ENCODE measurements at regions not wholly inside any gene's neighbourhood (a gene's known extent, or its start where the extent isn't known, plus 50 kb on each side); places are given as distances from the start of the nearest gene placed in this dataset.

DNA sequence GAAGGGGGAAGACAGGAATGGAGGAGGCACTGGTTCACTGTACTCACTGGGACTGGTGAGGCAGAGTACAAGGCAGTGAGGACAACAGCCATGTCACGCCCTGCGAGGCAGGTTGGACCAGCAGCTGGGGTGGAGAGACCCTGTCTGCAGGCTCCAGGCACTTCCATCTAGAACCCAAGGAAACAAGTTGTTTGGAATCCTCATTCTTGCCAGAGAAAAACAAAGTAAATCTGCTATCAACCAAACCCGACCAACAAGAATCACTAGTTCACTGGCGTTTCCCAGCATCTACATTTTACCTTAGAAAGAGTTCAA, 98.5 kb upstream of the CDYL start:
- Histone ChIP-seq H3K36me3 (no peaks in the 10 kb centered on the region), H3K27me3 (no peaks in the 10 kb centered on the region), H3K27ac (replicated peaks in 1 of 4) (no peak overlapping the region), H3K4me1 (no peaks in the 10 kb centered on the region), H3K9me3 (no peaks in the 10 kb centered on the region), H3K4me3 (no peak overlapping the region)
- TF ChIP-seq POLR2A (IDR thresholded peaks at IDR 0.05; ENCODE audit: low read depth) (no peak), POLR2AphosphoS5 (IDR thresholded peaks at IDR 0.05) (no peak), EP300 (IDR thresholded peaks at IDR 0.05) (no peak)
- TF ChIP-seq, protein P1, sequence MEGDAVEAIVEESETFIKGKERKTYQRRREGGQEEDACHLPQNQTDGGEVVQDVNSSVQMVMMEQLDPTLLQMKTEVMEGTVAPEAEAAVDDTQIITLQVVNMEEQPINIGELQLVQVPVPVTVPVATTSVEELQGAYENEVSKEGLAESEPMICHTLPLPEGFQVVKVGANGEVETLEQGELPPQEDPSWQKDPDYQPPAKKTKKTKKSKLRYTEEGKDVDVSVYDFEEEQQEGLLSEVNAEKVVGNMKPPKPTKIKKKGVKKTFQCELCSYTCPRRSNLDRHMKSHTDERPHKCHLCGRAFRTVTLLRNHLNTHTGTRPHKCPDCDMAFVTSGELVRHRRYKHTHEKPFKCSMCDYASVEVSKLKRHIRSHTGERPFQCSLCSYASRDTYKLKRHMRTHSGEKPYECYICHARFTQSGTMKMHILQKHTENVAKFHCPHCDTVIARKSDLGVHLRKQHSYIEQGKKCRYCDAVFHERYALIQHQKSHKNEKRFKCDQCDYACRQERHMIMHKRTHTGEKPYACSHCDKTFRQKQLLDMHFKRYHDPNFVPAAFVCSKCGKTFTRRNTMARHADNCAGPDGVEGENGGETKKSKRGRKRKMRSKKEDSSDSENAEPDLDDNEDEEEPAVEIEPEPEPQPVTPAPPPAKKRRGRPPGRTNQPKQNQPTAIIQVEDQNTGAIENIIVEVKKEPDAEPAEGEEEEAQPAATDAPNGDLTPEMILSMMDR (IDR thresholded peaks at IDR 0.05), result no peak
- intact Hi-C loops (cut with DNase I), result no loop called here
- WGBS, result 71% methylated on average over 4 of the region's 4 CpGs
- DNase-seq (ENCODE audit: extremely low spot score), result peak; percentile 68

DNA sequence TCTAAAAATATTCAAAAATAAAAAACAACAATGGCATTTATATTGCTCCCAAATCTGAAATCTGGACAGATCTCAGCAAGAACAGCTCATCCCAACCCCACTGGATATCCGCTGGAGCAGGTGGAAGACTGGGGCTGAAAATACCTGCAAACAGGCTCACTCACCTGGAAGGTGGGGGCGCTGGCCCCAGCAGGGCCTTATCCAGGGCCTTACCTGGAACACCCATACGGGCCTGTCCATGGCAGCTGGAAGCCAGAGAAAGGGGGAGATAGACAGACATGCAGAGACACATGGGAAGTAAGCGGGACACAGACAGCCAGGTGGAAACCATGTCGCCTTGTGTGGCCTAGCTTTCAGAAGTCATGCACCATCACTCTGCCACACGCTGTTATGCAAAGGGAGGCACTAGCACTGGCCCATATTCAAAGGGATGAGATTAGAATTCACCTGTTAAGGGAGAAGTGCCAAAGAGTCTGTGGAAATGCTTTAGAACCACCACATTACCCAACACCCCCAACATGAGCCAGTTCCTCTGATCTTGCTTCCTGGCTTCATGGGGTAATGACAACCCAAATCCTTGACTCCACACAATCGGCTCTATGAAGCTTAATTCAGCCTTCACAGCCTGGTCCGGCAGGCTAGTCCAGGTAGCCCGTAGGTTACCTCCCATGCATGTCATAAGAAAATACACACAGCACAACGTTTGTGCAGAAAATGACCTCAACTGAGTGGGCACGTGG, 99.0 kb upstream of the CDYL start:
- WGBS, result 87% methylated on average over 11 of the region's 11 CpGs

DNA sequence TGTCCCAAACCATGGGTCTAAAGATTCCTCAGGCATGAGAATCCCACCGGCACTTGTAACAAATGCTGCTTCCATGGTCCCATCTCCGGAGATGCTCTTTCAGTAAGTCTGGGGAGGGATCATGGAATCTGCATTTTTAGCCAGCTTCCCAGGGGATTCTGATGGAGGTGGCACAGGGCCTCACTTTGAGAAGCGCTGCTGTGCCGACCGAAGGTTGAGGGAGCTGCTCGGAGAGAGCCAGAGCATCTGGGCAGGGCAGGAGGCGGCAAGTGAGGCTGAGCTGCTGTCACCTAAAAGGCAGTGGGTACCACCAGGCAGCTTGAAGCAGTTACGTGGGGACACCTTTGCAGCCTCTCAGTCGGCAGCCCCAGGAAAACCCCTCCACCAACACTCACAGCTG, 100.2 kb upstream of the CDYL start:
- 87% methylated on average over 8 of the region's 9 CpGs for WGBS
- H3K4me1 ChIP-seq, result no peaks in the 10 kb centered on the region
- no peaks in the 10 kb centered on the region for H3K36me3 ChIP-seq
- no peaks in the 10 kb centered on the region for H3K27me3 ChIP-seq
- no peaks in the 10 kb centered on the region for H3K9me3 ChIP-seq
- no peak overlapping the region for H3K4me3 ChIP-seq
- no peak overlapping the region for H3K27ac ChIP-seq (replicated peaks in 1 of 4)
- DNase-seq (ENCODE audit: extremely low spot score), result no peak
- intact Hi-C loops (cut with DNase I), result no loop called here
- TF ChIP-seq POLR2AphosphoS5 (IDR thresholded peaks at IDR 0.05) (no peak), EP300 (IDR thresholded peaks at IDR 0.05) (no peak), POLR2A (IDR thresholded peaks at IDR 0.05; ENCODE audit: low read depth) (no peak)
- TF ChIP-seq, protein P1 (IDR thresholded peaks at IDR 0.05), result no peak

More for the DNA sequence above, 99.0 kb upstream of the CDYL start:
- Histone ChIP-seq H3K36me3 (no peaks in the 10 kb centered on the region), H3K4me3 (no peak overlapping the region), H3K4me1 (no peaks in the 10 kb centered on the region), H3K9me3 (no peaks in the 10 kb centered on the region), H3K27me3 (no peaks in the 10 kb centered on the region), H3K27ac (replicated peaks in 1 of 4) (no peak overlapping the region)
- intact Hi-C loops (cut with DNase I), result no loop called here
- DNase-seq (ENCODE audit: extremely low spot score), result no peak
- no peak for TF ChIP-seq POLR2AphosphoS5 (IDR thresholded peaks at IDR 0.05)
- TF ChIP-seq, protein P1 (IDR thresholded peaks at IDR 0.05), result no peak
- no peak for TF ChIP-seq EP300 (IDR thresholded peaks at IDR 0.05)
- no peak for TF ChIP-seq POLR2A (IDR thresholded peaks at IDR 0.05; ENCODE audit: low read depth)

DNA sequence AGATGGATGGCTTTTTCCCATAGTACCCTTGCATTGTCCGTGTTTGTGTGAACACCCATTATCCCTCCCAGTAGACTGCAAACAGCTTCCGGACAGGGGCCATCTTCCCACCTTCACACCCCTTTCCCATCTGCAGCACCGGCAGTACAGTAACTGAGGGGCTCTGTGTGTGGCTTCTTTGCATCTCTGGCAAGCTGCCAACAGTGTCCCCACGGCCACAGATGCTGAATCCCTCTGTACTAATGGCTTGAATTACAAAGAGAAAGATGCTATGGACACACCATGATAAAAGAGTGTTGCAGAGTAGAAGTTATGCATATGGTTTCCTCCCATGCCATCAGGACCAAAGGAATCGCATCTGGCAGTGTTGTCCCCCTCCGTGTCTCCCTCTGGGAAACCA, 101.1 kb upstream of the CDYL start:
- intact Hi-C loops (cut with DNase I), result no loop called here
- TF ChIP-seq, protein P1 (IDR thresholded peaks at IDR 0.05), result no peak
- TF ChIP-seq POLR2A (IDR thresholded peaks at IDR 0.05; ENCODE audit: low read depth) (no peak), POLR2AphosphoS5 (IDR thresholded peaks at IDR 0.05) (no peak), EP300 (IDR thresholded peaks at IDR 0.05) (no peak)
- H3K4me3 ChIP-seq, result no peak overlapping the region
- H3K27me3 ChIP-seq, result no peaks in the 10 kb centered on the region
- no peak overlapping the region for H3K27ac ChIP-seq (replicated peaks in 1 of 4)
- no peak for DNase-seq (ENCODE audit: extremely low spot score)
- no peaks in the 10 kb centered on the region for H3K4me1 ChIP-seq
- no peaks in the 10 kb centered on the region for H3K9me3 ChIP-seq
- H3K36me3 ChIP-seq, result no peaks in the 10 kb centered on the region
- WGBS, result 58% methylated on average over 6 of the region's 6 CpGs

DNA sequence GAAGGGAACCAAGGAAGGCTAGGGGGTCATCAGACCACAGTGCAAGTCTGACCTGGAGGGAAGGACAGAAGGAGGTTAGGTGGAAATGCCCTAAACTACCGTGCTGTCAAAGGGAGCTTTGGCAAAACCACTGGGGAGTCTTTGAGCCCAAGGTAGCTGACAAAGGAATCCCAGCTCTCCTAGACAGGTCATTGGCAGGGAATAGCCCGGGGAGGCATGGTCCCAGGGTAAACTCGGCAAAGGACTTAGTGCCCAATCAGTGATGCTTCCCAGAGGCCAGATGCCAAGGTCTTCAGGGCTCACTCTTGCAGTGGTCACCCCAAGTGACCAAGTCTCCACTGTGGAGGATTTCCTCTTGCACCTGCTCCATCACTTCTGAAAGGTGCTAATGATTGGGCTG, 102.3 kb upstream of the CDYL start:
- Histone ChIP-seq H3K27ac (replicated peaks in 1 of 4) (no peak overlapping the region), H3K27me3 (no peaks in the 10 kb centered on the region), H3K9me3 (no peaks in the 10 kb centered on the region), H3K4me3 (no peak overlapping the region), H3K36me3 (no peaks in the 10 kb centered on the region), H3K4me1 (no peaks in the 10 kb centered on the region)
- 92% methylated on average over 3 of the region's 3 CpGs for WGBS
- TF ChIP-seq POLR2AphosphoS5 (IDR thresholded peaks at IDR 0.05) (no peak), POLR2A (IDR thresholded peaks at IDR 0.05; ENCODE audit: low read depth) (no peak), EP300 (IDR thresholded peaks at IDR 0.05) (no peak)
- TF ChIP-seq, protein P1 (IDR thresholded peaks at IDR 0.05), result no peak
- DNase-seq (ENCODE audit: extremely low spot score), result no peak
- intact Hi-C loops (cut with DNase I), result no loop called here
